ENCODE measurements at regions not wholly inside any gene's neighbourhood (a gene's known extent, or its start where the extent isn't known, plus 50 kb on each side); places are given as distances from the start of the nearest gene placed in this dataset.

DNA sequence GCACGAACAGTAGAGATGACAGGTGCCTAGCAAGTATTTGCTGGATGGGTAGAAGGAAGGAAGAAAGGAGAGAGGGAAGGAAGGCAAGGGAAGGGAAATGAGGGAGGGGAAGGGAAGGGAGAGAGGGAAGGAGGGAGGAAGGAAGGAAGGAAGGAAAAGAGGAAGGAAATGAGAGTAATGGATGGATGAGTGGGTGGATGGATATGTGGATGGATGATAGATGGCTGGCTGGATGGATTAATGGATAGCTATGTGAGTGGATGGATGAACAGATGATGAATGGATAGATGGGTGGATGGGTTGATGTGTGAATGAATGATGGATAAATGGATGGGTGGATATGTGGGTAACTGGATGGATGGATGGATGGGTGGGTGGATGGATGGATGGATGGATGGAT lies 125.9 kb upstream of the FGF3 start:
- TF ChIP-seq EZH2phosphoT487 (IDR thresholded peaks at IDR 0.05; ENCODE audit: low read depth, severe bottlenecking, unreplicated experiment) (no peak), EZH2 (IDR thresholded peaks at IDR 0.05; ENCODE audit: borderline replicate concordance) (no peak)
- TF ChIP-seq, protein P1, sequence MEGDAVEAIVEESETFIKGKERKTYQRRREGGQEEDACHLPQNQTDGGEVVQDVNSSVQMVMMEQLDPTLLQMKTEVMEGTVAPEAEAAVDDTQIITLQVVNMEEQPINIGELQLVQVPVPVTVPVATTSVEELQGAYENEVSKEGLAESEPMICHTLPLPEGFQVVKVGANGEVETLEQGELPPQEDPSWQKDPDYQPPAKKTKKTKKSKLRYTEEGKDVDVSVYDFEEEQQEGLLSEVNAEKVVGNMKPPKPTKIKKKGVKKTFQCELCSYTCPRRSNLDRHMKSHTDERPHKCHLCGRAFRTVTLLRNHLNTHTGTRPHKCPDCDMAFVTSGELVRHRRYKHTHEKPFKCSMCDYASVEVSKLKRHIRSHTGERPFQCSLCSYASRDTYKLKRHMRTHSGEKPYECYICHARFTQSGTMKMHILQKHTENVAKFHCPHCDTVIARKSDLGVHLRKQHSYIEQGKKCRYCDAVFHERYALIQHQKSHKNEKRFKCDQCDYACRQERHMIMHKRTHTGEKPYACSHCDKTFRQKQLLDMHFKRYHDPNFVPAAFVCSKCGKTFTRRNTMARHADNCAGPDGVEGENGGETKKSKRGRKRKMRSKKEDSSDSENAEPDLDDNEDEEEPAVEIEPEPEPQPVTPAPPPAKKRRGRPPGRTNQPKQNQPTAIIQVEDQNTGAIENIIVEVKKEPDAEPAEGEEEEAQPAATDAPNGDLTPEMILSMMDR (IDR thresholded peaks at IDR 0.05; ENCODE audit: poor library complexity) = no peak

Data from hepatocyte (in vitro differentiated cells).